NCI-H82 (cell line): ENCODE measurements at regions not wholly inside any gene's neighbourhood (a gene's known extent, or its start where the extent isn't known, plus 50 kb on each side); places are given as distances from the start of the nearest gene placed in this dataset.
"Not testable (repeated sequence)": the region's sequence is repeated elsewhere in the genome, so short reads cannot be mapped to it uniquely, and the experiment has no call there.

Source experiments
- DNase-seq: peaks from one replicate; lab custom pipeline; 2025; lab: John Stamatoyannopoulos, UW

- DNase-seq, result no peak
Observed at GRCh38 chr7:69439636-69440325, 158.5 kb upstream of the AUTS2 start.

- no peak for DNase-seq
Observed at GRCh38 chr7:69440976-69441375, 157.3 kb upstream of the AUTS2 start.

- DNase-seq, result no peak
Observed at GRCh38 chr7:69443136-69443535, 155.1 kb upstream of the AUTS2 start.

GRCh38 chr7:69445541-69445940 lies 152.7 kb upstream of the AUTS2 start:
- DNase-seq, result no peak

GRCh38 chr7:69446213-69446612 lies 152.1 kb upstream of the AUTS2 start:
- DNase-seq, result not testable (repeated sequence)

GRCh38 chr7:69448071-69448470 lies 150.2 kb upstream of the AUTS2 start:
- DNase-seq, result no peak

GRCh38 chr7:69450456-69450855 lies 147.8 kb upstream of the AUTS2 start:
- peak; percentile 40 for DNase-seq

GRCh38 chr7:69451715-69452114 lies 146.6 kb upstream of the AUTS2 start:
- no peak for DNase-seq

GRCh38 chr7:69452797-69453196 lies 145.5 kb upstream of the AUTS2 start:
- peak; percentile 66 for DNase-seq

- peak; percentile 59 for DNase-seq
Observed at GRCh38 chr7:69457595-69458504, 140.4 kb upstream of the AUTS2 start.

- DNase-seq, result no peak
Observed at GRCh38 chr7:69464035-69464434, 134.2 kb upstream of the AUTS2 start.

GRCh38 chr7:69465262-69465661 lies 133.0 kb upstream of the AUTS2 start:
- DNase-seq, result peak; percentile 46

- DNase-seq, result no peak
Observed at GRCh38 chr7:69467826-69468225, 130.4 kb upstream of the AUTS2 start.

GRCh38 chr7:69476416-69476815 lies 121.9 kb upstream of the AUTS2 start:
- no peak for DNase-seq

- DNase-seq, result no peak
Observed at GRCh38 chr7:69482676-69483075, 115.6 kb upstream of the AUTS2 start.

GRCh38 chr7:69489533-69489932 lies 108.7 kb upstream of the AUTS2 start:
- DNase-seq, result no peak

- no peak for DNase-seq
Observed at GRCh38 chr7:69498671-69499070, 99.6 kb upstream of the AUTS2 start.

GRCh38 chr7:69502358-69502757 lies 95.9 kb upstream of the AUTS2 start:
- peak; percentile 36 for DNase-seq

- no peak for DNase-seq
Observed at GRCh38 chr7:69504733-69505420, 93.4 kb upstream of the AUTS2 start.

- no peak for DNase-seq
Observed at GRCh38 chr7:69508736-69509135, 89.5 kb upstream of the AUTS2 start.

- DNase-seq, result no peak
Observed at GRCh38 chr7:69510114-69510513, 88.2 kb upstream of the AUTS2 start.

- DNase-seq, result no peak
Observed at GRCh38 chr7:69515495-69516212, 82.6 kb upstream of the AUTS2 start.
